ENCODE measurements at regions not wholly inside any gene's neighbourhood (a gene's known extent, or its start where the extent isn't known, plus 50 kb on each side); places are given as distances from the start of the nearest gene placed in this dataset.
"Not testable (repeated sequence)": the region's sequence is repeated elsewhere in the genome, so short reads cannot be mapped to it uniquely, and the experiment has no call there.

GRCh38 chr4:115222061-115222460, 108.6 kb upstream of the NDST4 start:
- no peaks in the 10 kb centered on the region for H3K36me3 ChIP-seq
- peaks cover 0 to 5% (median 0%) of the 10 kb centered on the region in 4 donors for H3K9me3 ChIP-seq
- H3K4me1 ChIP-seq = no peaks in the 10 kb centered on the region
- no peak for DNase-seq (ENCODE audit: low spot score in 2 of 2)
- TF ChIP-seq EP300 (IDR thresholded peaks at IDR 0.05) = no peak
- no peak for TF ChIP-seq CTCF (IDR thresholded peaks at IDR 0.05)
- TF ChIP-seq POLR2A (IDR thresholded peaks at IDR 0.05) = no peak
- no peak overlapping the region for H3K27ac ChIP-seq
- 85 to 86% methylated on average over 4 of the region's 4 CpGs for WGBS, 2 donors
- H3K4me3 ChIP-seq = no peak overlapping the region
- no peaks in the 10 kb centered on the region for H3K27me3 ChIP-seq

DNA sequence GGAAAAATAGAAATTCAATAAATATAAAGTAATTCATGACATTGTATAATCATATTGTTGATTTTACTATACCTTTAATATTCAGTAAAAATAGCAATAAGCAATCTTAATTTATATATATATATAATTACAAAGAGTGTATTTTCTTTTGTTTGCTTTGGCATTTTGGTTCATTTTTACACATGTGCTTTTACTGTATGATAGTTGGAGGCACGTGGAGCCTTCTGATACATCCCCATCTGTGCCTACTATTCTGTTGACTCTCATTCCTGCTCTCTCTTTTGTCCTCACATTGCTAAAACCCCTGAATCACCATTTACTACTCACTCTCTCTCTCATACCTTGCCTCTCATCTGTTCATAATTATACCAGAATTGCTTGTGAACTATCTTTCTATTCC, 106.4 kb upstream of the NDST4 start:
- Histone ChIP-seq H3K27ac (no peak overlapping the region), H3K4me1 (no peaks in the 10 kb centered on the region), H3K4me3 (no peak overlapping the region), H3K36me3 (no peaks in the 10 kb centered on the region), H3K9me3 (peaks cover 0 to 5% (median 0%) of the 10 kb centered on the region in 4 donors), H3K27me3 (no peaks in the 10 kb centered on the region)
- TF ChIP-seq EP300 (IDR thresholded peaks at IDR 0.05) = no peak
- TF ChIP-seq POLR2A (IDR thresholded peaks at IDR 0.05) = no peak
- no peak for TF ChIP-seq CTCF (IDR thresholded peaks at IDR 0.05)
- DNase-seq (ENCODE audit: low spot score in 2 of 2) = no peak
- WGBS, 2 donors = 62 to 70% methylated on average over 1 of the region's 1 CpG

GRCh38 chr4:115219315-115219860, 106.0 kb upstream of the NDST4 start:
- 54 to 59% methylated on average over 2 of the region's 2 CpGs for WGBS, 2 donors
- no peaks in the 10 kb centered on the region for H3K27me3 ChIP-seq
- H3K4me3 ChIP-seq = no peak overlapping the region
- peaks cover 0 to 5% (median 0%) of the 10 kb centered on the region in 4 donors for H3K9me3 ChIP-seq
- no peak for DNase-seq (ENCODE audit: low spot score in 2 of 2)
- TF ChIP-seq POLR2A (IDR thresholded peaks at IDR 0.05) = no peak
- TF ChIP-seq EP300 (IDR thresholded peaks at IDR 0.05) = no peak
- no peak for TF ChIP-seq CTCF (IDR thresholded peaks at IDR 0.05)
- H3K4me1 ChIP-seq = no peaks in the 10 kb centered on the region
- no peaks in the 10 kb centered on the region for H3K36me3 ChIP-seq
- no peak overlapping the region for H3K27ac ChIP-seq

- Histone ChIP-seq H3K27me3 (no peaks in the 10 kb centered on the region), H3K27ac (no peak overlapping the region), H3K4me3 (no peak overlapping the region), H3K36me3 (no peaks in the 10 kb centered on the region), H3K4me1 (no peaks in the 10 kb centered on the region), H3K9me3 (no peaks in the 10 kb centered on the region)
- 88 to 90% methylated on average over 3 of the region's 3 CpGs for WGBS, 2 donors
- no peak for TF ChIP-seq POLR2A (IDR thresholded peaks at IDR 0.05)
- no peak for DNase-seq (ENCODE audit: low spot score in 2 of 2)
Measured at GRCh38 chr4:115215935-115216334, 102.5 kb upstream of the NDST4 start.

GRCh38 chr4:115213716-115214115, 100.3 kb upstream of the NDST4 start:
- TF ChIP-seq CTCF (IDR thresholded peaks at IDR 0.05) (no peak), POLR2A (IDR thresholded peaks at IDR 0.05) (no peak), EP300 (IDR thresholded peaks at IDR 0.05) (no peak)
- Histone ChIP-seq H3K36me3 (no peaks in the 10 kb centered on the region), H3K9me3 (peaks cover 0 to 4% (median 0%) of the 10 kb centered on the region in 4 donors), H3K4me3 (no peak overlapping the region), H3K27ac (no peak overlapping the region), H3K4me1 (no peaks in the 10 kb centered on the region), H3K27me3 (no peaks in the 10 kb centered on the region)
- 85 to 86% methylated on average over 3 of the region's 3 CpGs for WGBS, 2 donors
- no peak for DNase-seq (ENCODE audit: low spot score in 2 of 2)

- WGBS, 2 donors = 63 to 68% methylated on average over 3 of the region's 3 CpGs
- Histone ChIP-seq H3K4me3 (no peak overlapping the region), H3K9me3 (no peaks in the 10 kb centered on the region), H3K4me1 (no peaks in the 10 kb centered on the region), H3K27me3 (no peaks in the 10 kb centered on the region), H3K36me3 (no peaks in the 10 kb centered on the region), H3K27ac (no peak overlapping the region)
- DNase-seq (ENCODE audit: low spot score in 2 of 2) = no peak
- TF ChIP-seq EP300 (IDR thresholded peaks at IDR 0.05) (no peak), POLR2A (IDR thresholded peaks at IDR 0.05) (no peak), CTCF (IDR thresholded peaks at IDR 0.05) (no peak)
Measured at GRCh38 chr4:115201042-115201330, 87.6 kb upstream of the NDST4 start.

- DNase-seq (ENCODE audit: low spot score in 2 of 2); H3K36me3 ChIP-seq; H3K9me3 ChIP-seq; H3K27ac ChIP-seq; H3K4me1 ChIP-seq; H3K27me3 ChIP-seq; H3K4me3 ChIP-seq: not testable (repeated sequence)
- WGBS, 2 donors = 97 to 98% methylated on average over 22 to 23 of the region's 30 CpGs
Measured at GRCh38 chr4:115200201-115201041, 87.0 kb upstream of the NDST4 start.

- not testable (repeated sequence) for DNase-seq (ENCODE audit: low spot score in 2 of 2); H3K27ac ChIP-seq; H3K4me3 ChIP-seq; H3K36me3 ChIP-seq; H3K27me3 ChIP-seq; H3K4me1 ChIP-seq
- H3K9me3 ChIP-seq = peaks cover 0 to 10% (median 0%) of the 10 kb centered on the region in 4 donors
Measured at GRCh38 chr4:115194612-115195011, 81.2 kb upstream of the NDST4 start.

Data from tibial nerve (tissue), 4 donors.